Adrenal gland (tissue), 5 donors: ENCODE measurements at regions not wholly inside any gene's neighbourhood (a gene's known extent, or its start where the extent isn't known, plus 50 kb on each side); places are given as distances from the start of the nearest gene placed in this dataset.
"Not testable (repeated sequence)": the region's sequence is repeated elsewhere in the genome, so short reads cannot be mapped to it uniquely, and the experiment has no call there.

ENCODE experiments used
- POLR2A ChIP-seq, 2 donors: fragments of 450-650 bp; IDR thresholded peaks; one replicate each; pipeline ENCODE4 v1.6.1; 2017; ENCODE audit warnings: antibody characterized with exemption in 2 of 2, mild to moderate bottlenecking in 2 of 2, moderate library complexity in 1 of 2
- TF ChIP-seq, protein P1 (sequence below), 6 experiments: fragments of 450-650 bp in 4 of 6; fragments of 200-600 bp in 2 of 6; sonication (generic) in 1 of 6; IDR thresholded peaks; 1 replicate in 5 of 6; 2 replicates in 1 of 6; pipeline versions ENCODE4 v1.5.1 to v1.8.0; 2016 to 2021; ENCODE audit warnings: antibody characterized with exemption in 6 of 6, mild to moderate bottlenecking in 2 of 6, moderate library complexity in 1 of 6
- donor health status: DM: no; HTN: no; CAD: no.

DNA sequence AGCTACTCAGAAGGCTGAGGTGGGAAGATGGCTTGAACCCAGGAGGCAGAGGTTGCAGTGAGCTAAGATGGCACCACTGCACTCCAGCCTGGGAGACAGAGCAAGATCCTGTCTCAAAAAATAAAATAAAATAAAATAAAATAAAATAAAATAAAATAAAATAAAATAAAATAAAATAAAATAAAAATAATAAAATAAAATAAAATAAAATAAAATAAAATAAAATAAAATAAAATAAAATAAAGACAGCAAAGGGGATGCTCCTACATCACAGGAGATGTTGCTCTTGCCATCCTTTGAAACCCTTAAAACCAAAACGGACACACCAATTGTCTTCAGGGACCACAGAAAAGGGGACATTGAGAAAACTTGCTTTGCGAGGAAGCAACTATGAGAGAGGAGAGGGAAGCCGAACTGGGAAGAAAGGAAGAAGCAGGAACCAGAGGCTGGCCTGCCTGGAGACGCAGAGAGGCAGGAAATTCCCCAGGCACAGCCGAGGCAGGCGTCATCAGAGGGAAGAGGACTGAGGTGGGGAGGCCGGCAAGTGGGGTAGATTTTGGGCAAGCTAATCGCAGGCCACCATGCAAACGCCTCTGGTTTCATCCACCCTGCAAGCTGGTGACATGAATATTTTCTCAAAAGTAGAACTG lies 66.7 kb upstream of the USP9X start:
- not testable (repeated sequence) for TF ChIP-seq POLR2A (IDR thresholded peaks at IDR 0.05)
- TF ChIP-seq, protein P1, sequence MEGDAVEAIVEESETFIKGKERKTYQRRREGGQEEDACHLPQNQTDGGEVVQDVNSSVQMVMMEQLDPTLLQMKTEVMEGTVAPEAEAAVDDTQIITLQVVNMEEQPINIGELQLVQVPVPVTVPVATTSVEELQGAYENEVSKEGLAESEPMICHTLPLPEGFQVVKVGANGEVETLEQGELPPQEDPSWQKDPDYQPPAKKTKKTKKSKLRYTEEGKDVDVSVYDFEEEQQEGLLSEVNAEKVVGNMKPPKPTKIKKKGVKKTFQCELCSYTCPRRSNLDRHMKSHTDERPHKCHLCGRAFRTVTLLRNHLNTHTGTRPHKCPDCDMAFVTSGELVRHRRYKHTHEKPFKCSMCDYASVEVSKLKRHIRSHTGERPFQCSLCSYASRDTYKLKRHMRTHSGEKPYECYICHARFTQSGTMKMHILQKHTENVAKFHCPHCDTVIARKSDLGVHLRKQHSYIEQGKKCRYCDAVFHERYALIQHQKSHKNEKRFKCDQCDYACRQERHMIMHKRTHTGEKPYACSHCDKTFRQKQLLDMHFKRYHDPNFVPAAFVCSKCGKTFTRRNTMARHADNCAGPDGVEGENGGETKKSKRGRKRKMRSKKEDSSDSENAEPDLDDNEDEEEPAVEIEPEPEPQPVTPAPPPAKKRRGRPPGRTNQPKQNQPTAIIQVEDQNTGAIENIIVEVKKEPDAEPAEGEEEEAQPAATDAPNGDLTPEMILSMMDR (IDR thresholded peaks at IDR 0.05), result not testable (repeated sequence)
